ENCODE measurements at regions not wholly inside any gene's neighbourhood (a gene's known extent, or its start where the extent isn't known, plus 50 kb on each side); places are given as distances from the start of the nearest gene placed in this dataset.

GRCh38 chr11:115572551-115572950 lies 68.3 kb upstream of the CADM1 start:
- TF ChIP-seq CTCF (IDR thresholded peaks at IDR 0.05) (no peak), SIN3A (IDR thresholded peaks at IDR 0.05; ENCODE audit: borderline replicate concordance, insufficient read depth, low read depth, low read length) (no peak)
